HepG2 (cell line): ENCODE measurements at regions not wholly inside any gene's neighbourhood (a gene's known extent, or its start where the extent isn't known, plus 50 kb on each side); places are given as distances from the start of the nearest gene placed in this dataset.

ENCODE experiments used
- ATAC-seq: fragments of 200-7000 bp; cut with Tn5 transposase; 3 replicates; pipeline ENCODE4 v1.9.1; 2020; ENCODE audit warnings: mild to moderate bottlenecking, moderate library complexity
- BruUV-seq: library from RNA; stranded (reverse); fragments of 400-500 nt; replicated peaks from 2 replicates; lab custom pipeline; 2021; lab: Mats Ljungman, UMichigan
- CTCF ChIA-PET: fragments of 300-600 bp; formaldehyde crosslinking; extraction: SDS; loops from one replicate; lab custom pipeline; 2021; ENCODE audit warnings: low total read pairs, inconsistent platforms, low intra/inter-chr PET ratio; lab: Yijun Ruan, JAX
- POLR2A ChIA-PET: fragments of 350-600 bp; sonication (Branson Sonifier 250); formaldehyde crosslinking; loops from one replicate; lab custom pipeline; 2020; ENCODE audit warnings: antibody characterized with exemption, inconsistent platforms; lab: Yijun Ruan, JAX
- DNase-seq: peaks from one replicate; pipeline ENCODE4 v3.0.0-alpha.2; 2015; ENCODE audit warnings: low spot score
- FAIRE-seq: peaks from 3 replicates; lab custom pipeline; 2011; peaks lifted over from hg19 to GRCh38; lab: Jason Lieb, UNC
- H2AFZ ChIP-seq: one replicate; pipeline ENCODE4 v1.6.1; 2011; ENCODE audit warnings: low read length, inconsistent platforms
- H3K27ac ChIP-seq: fragments of 300-600 bp; 3 replicates; pipeline ENCODE4 v1.8.0; 2011; ENCODE audit warnings: mixed run types, mild to moderate bottlenecking, mixed read lengths, low read length, inconsistent platforms; ENCODE audit not compliant: insufficient read depth; ENCODE audit errors: extremely low read length
- H3K27me3 ChIP-seq, 2 experiments: fragments of 200-600 bp in 1 of 2; 2 replicates in 1 of 2; 3 replicates in 1 of 2; pipeline versions ENCODE4 v1.6.0 to v1.8.0; 2011; ENCODE audit warnings: low read length in 2 of 2, mild to moderate bottlenecking in 2 of 2, moderate library complexity in 2 of 2, inconsistent platforms in 1 of 2; ENCODE audit not compliant: insufficient read depth in 2 of 2, control insufficient read depth in 1 of 2
- H3K36me3 ChIP-seq, 2 experiments: fragments of 200-600 bp in 1 of 2; replicated peaks in 1 of 2; 2 replicates in 1 of 2; 3 replicates in 1 of 2; pipeline versions ENCODE4 v1.5.1 to v1.8.0; 2011; ENCODE audit warnings: low read length in 2 of 2, inconsistent platforms in 1 of 2; ENCODE audit not compliant: insufficient read depth in 2 of 2, control insufficient read depth in 1 of 2
- H3K4me1 ChIP-seq: 2 replicates; pipeline ENCODE4 v1.5.1; 2012; ENCODE audit warnings: low read length, inconsistent platforms; ENCODE audit not compliant: insufficient read depth
- H3K4me2 ChIP-seq: 2 replicates; pipeline ENCODE4 v1.6.0; 2011; ENCODE audit warnings: low read depth, low read length, inconsistent platforms
- H3K4me3 ChIP-seq, 3 experiments: fragments of 200-600 bp in 1 of 3; sonication (generic), shearing (Covaris generic) in 1 of 3; replicated peaks in 1 of 3; 2 replicates each; pipeline ENCODE4 v1.5.1; 2011 to 2016; ENCODE audit warnings: low read length in 3 of 3, inconsistent platforms in 2 of 3, low read depth in 2 of 3, mild to moderate bottlenecking in 2 of 3, control low read depth in 1 of 3, mixed read lengths in 1 of 3; ENCODE audit not compliant: insufficient read depth in 1 of 3
- H3K79me2 ChIP-seq: one replicate; pipeline ENCODE4 v1.6.1; 2011; ENCODE audit warnings: low read length, inconsistent platforms; ENCODE audit not compliant: insufficient read depth
- H3K9ac ChIP-seq: 2 replicates; pipeline ENCODE4 v1.6.0; 2011; ENCODE audit warnings: mild to moderate bottlenecking, low read depth, low read length, inconsistent platforms; ENCODE audit not compliant: insufficient read depth
- H3K9me3 ChIP-seq: 2 replicates; pipeline ENCODE4 v1.5.1; 2012; ENCODE audit warnings: mild to moderate bottlenecking, low read length
- H4K20me1 ChIP-seq: 2 replicates; pipeline ENCODE4 v1.6.0; 2011; ENCODE audit warnings: inconsistent platforms, mild to moderate bottlenecking, low read length, moderate library complexity; ENCODE audit not compliant: insufficient read depth
- ARNTL ChIP-seq: sonication (generic); formaldehyde crosslinking; IDR thresholded peaks from 2 replicates; pipeline ENCODE4 v1.4.0; 2020; ENCODE audit warnings: mild to moderate bottlenecking, missing genetic modification reagents
- BHLHE40 ChIP-seq: IDR thresholded peaks from 2 replicates; pipeline ENCODE4 v1.6.1; 2011; ENCODE audit warnings: low read length, improper control_type of control experiment
- ELK4 ChIP-seq: sonication (generic); formaldehyde crosslinking; IDR thresholded peaks from 2 replicates; pipeline ENCODE4 v1.9.0; 2021; ENCODE audit warnings: missing genetic modification reagents, borderline replicate concordance
- HOXD1 ChIP-seq: sonication (generic); formaldehyde crosslinking; IDR thresholded peaks from 2 replicates; pipeline ENCODE4 v1.5.0; 2020; ENCODE audit warnings: missing genetic modification reagents
- MAFF ChIP-seq: IDR thresholded peaks from 2 replicates; pipeline ENCODE4 v1.6.1; 2011; ENCODE audit warnings: low read depth, low read length, improper control_type of control experiment
- MAFK ChIP-seq, 2 experiments: IDR thresholded peaks in 1 of 2; conservative IDR thresholded peaks in 1 of 2; 2 replicates each; pipeline ENCODE4 v1.6.1; 2011; ENCODE audit warnings: improper control_type of control experiment in 2 of 2, low read length in 2 of 2
- MYC ChIP-seq: sonication (generic); formaldehyde crosslinking; IDR thresholded peaks from 2 replicates; pipeline ENCODE4 v1.9.0; 2021; ENCODE audit warnings: missing genetic modification reagents, borderline replicate concordance
- TAF1 ChIP-seq: sonication (generic); formaldehyde crosslinking; IDR thresholded peaks from 2 replicates; pipeline ENCODE4 v1.4.0; 2020; ENCODE audit warnings: missing genetic modification reagents
- YY1 ChIP-seq: IDR thresholded peaks from 2 replicates; pipeline ENCODE4 v1.6.1; 2011; ENCODE audit warnings: low read length, low read depth, moderate library complexity, mild to moderate bottlenecking; ENCODE audit not compliant: insufficient read depth, insufficient replicate concordance
- ZNF180 ChIP-seq: sonication (generic); formaldehyde crosslinking; IDR thresholded peaks from 2 replicates; pipeline ENCODE4 v1.4.0; 2020; ENCODE audit warnings: low read depth, missing genetic modification reagents, borderline replicate concordance
- ZNF34 ChIP-seq: sonication (generic); formaldehyde crosslinking; IDR thresholded peaks from 2 replicates; pipeline ENCODE4 v1.4.0; 2020; ENCODE audit warnings: mild to moderate bottlenecking, missing genetic modification reagents, borderline replicate concordance
- ZNF709 ChIP-seq: sonication (generic); formaldehyde crosslinking; IDR thresholded peaks from 2 replicates; pipeline ENCODE4 v1.5.0; 2020; ENCODE audit warnings: mild to moderate bottlenecking, missing genetic modification reagents
- WGBS: methylation state at CpG from one replicate; pipeline ENCODE4 v1.1.6; 2017; ENCODE audit warnings: low lambda C conversion rate; 5-methylcytosine and 5-hydroxymethylcytosine counted together
- in situ Hi-C: cut with HindIII; loops from 2 replicates; pipeline ENCODE4 v1.10.0; 2017; ENCODE audit warnings: low pct_unique_long_range_greater_than_20kb; ENCODE audit not compliant: extremely low pct_ligation_motif_present
- intact Hi-C: fragments of 100-400 bp; cut with micrococcal nuclease; formaldehyde crosslinking; loops from one replicate; pipeline ENCODE4 v1.10.0; 2022; ENCODE audit not compliant: unreplicated experiment

GRCh38 chr18:40017021-40017420 lies 1938.0 kb upstream of the PIK3C3 start:
- no peak overlapping the region for H3K27ac ChIP-seq
- intact Hi-C loops: no loop called here
- TF ChIP-seq TAF1 (CRISPR knock-in tag) (no peak), MYC (CRISPR knock-in tag) (no peak), ZNF709 (CRISPR knock-in tag) (no peak), ELK4 (no peak), BHLHE40 (no peak), HOXD1 (CRISPR knock-in tag) (no peak), YY1 (no peak)
- TF ChIP-seq, all 625 proteins: peak for 0
- Histone ChIP-seq H3K4me3 (no peak overlapping the region), H3K4me2 (no peak overlapping the region), H2AFZ (no peak overlapping the region), H3K4me1 (no peaks in the 10 kb centered on the region), H4K20me1 (no peaks in the 10 kb centered on the region), H3K9ac (no peak overlapping the region), H3K27me3 (no peaks in the 10 kb centered on the region), H3K36me3 (no peaks in the 10 kb centered on the region), H3K79me2 (no peaks in the 10 kb centered on the region), H3K9me3 (no peaks in the 10 kb centered on the region)
- ATAC-seq (no peak), DNase-seq (no peak), FAIRE-seq (no peak)
- in situ Hi-C loops: no loop called here
- BruUV-seq: no TSS peak
- ChIA-PET CTCF (no interaction called here), POLR2A (no interaction called here)
- 54% methylated on average over 6 of the region's 6 CpGs for WGBS

- H3K4me1 ChIP-seq: no peaks in the 10 kb centered on the region
- in situ Hi-C loops (no loop called here), intact Hi-C loops (no loop called here)
- TF ChIP-seq ARNTL (no peak), MAFF (peak; percentile 71; the same call in 1 of the 2 replicates), MAFK (conservative IDR thresholded peaks at IDR 0.05 in 1 of 2, IDR thresholded peaks at IDR 0.05 in 1 of 2; ENCODE audit: low read length in 2 of 2) (peak in 1 of 2 experiments; percentile 85; a peak in 3 of 4 replicates), ZNF34 (CRISPR knock-in tag) (no peak), ZNF180 (CRISPR knock-in tag) (no peak)
- no TSS peak for BruUV-seq
- no peaks in the 10 kb centered on the region for H3K79me2 ChIP-seq
- no peaks in the 10 kb centered on the region for H3K36me3 ChIP-seq
- no peak for ATAC-seq
- H3K27me3 ChIP-seq: no peaks in the 10 kb centered on the region
- H3K9me3 ChIP-seq: no peaks in the 10 kb centered on the region
- no peak overlapping the region for H2AFZ ChIP-seq
- WGBS: 0% methylated on average over 1 of the region's 1 CpG
- POLR2A ChIA-PET: no interaction called here
- no peak overlapping the region for H3K4me2 ChIP-seq
- H3K9ac ChIP-seq: no peak overlapping the region
- no peak overlapping the region for H3K27ac ChIP-seq
- H4K20me1 ChIP-seq: no peaks in the 10 kb centered on the region
- no peak for FAIRE-seq
- DNase-seq: no peak
- CTCF ChIA-PET: no interaction called here
- no peak overlapping the region for H3K4me3 ChIP-seq
Observed at GRCh38 chr18:40016405-40016804, 1938.6 kb upstream of the PIK3C3 start.
